ENCODE measurements at regions not wholly inside any gene's neighbourhood (a gene's known extent, or its start where the extent isn't known, plus 50 kb on each side); places are given as distances from the start of the nearest gene placed in this dataset.

DNA sequence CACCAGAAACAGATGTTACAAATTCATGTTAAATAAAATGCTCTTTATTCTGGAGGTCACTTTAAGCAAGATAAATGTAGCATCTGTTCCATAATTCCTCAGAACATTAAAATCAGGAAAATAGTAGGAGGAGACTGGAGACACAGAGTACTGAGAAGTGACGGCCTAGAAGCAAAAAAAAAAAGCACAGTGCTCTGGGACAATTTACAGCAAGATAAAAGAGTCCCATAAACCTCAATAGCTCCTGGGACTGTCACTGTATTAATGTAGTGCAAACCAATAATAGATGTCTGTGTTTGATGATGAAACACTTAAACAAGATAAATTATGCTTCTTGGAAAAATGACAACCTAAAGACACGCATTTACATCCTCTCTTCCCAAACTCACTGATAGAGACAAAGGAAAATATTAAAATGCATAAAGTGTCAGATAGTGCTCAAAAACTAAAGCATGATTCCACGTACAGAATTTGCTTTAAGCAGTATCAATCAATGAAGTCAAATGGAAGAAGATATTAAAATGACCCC is 338.8 kb upstream of the REG3G start:
- Mint-ChIP-seq H3K4me3 (no peak overlapping the region), H3K27ac (no peak overlapping the region), H3K4me1 (no peaks in the 10 kb centered on the region), H3K9me3 (peaks cover 3 to 22% (median 13%) of the 10 kb centered on the region in 11 donors), H3K27me3 (no peaks in the 10 kb centered on the region), H3K36me3 (no peaks in the 10 kb centered on the region)
- Histone ChIP-seq H3K4me3 (ENCODE audit: low read length) (no peak overlapping the region), H3K4me1 (ENCODE audit: control insufficient read depth in 2 of 2, insufficient read depth in 2 of 2, low read length in 2 of 2) (no peaks in the 10 kb centered on the region), H3K27ac (ENCODE audit: low read depth, low read length) (no peak overlapping the region), H3K36me3 (ENCODE audit: control insufficient read depth in 2 of 3, insufficient read depth in 3 of 3, low read length in 3 of 3) (no peaks in the 10 kb centered on the region), H3K9me3 (ENCODE audit: control insufficient read depth in 2 of 3, low read length in 3 of 3) (no peaks in the 10 kb centered on the region), H3K27me3 (ENCODE audit: control insufficient read depth in 2 of 2, insufficient read depth in 2 of 2, low read length in 2 of 2) (no peaks in the 10 kb centered on the region)
- ChIA-PET POLR2A (no interaction called here), CTCF (no interaction called here)
- no peak for DNase-seq
- ATAC-seq = no peak
- intact Hi-C loops (cut with micrococcal nuclease) = no loop called here

DNA sequence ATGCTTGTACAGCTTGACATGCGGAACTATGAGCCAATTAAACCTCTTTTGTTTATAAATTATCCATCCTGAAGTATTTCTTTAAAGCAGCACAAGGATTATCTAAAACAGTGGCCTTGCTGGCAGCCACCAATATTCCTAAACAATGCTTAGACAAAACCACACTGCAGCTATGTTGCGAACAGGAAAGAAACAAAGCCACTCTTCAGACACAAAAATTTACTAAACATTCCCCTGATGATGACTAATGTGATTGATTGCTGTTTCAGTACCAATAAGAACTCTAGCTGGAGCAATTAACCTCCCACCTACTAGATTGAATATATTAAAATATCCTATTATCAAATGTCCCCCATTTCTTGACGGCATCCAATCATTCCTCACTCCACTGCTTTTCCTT is 325.8 kb upstream of the REG3G start:
- H3K27me3 ChIP-seq (ENCODE audit: control insufficient read depth in 2 of 2, insufficient read depth in 2 of 2, low read length in 2 of 2) = no peaks in the 10 kb centered on the region
- intact Hi-C loops (cut with micrococcal nuclease) = no loop called here
- ATAC-seq (no peak), DNase-seq (no peak)
- ChIA-PET CTCF (no interaction called here), POLR2A (no interaction called here)
- Mint-ChIP-seq H3K4me3 (no peak overlapping the region), H3K4me1 (no peaks in the 10 kb centered on the region), H3K27me3 (no peaks in the 10 kb centered on the region), H3K36me3 (peaks cover 0 to 4% (median 0%) of the 10 kb centered on the region in 5 donors), H3K9me3 (peaks cover 0 to 20% (median 6%) of the 10 kb centered on the region in 11 donors), H3K27ac (no peak overlapping the region)
- no peaks in the 10 kb centered on the region for H3K36me3 ChIP-seq (ENCODE audit: control insufficient read depth in 2 of 3, insufficient read depth in 3 of 3, low read length in 3 of 3)
- no peak overlapping the region for H3K4me3 ChIP-seq (ENCODE audit: low read length)
- no peak overlapping the region for H3K27ac ChIP-seq (ENCODE audit: low read depth, low read length)
- no peaks in the 10 kb centered on the region for H3K4me1 ChIP-seq (ENCODE audit: control insufficient read depth in 2 of 2, insufficient read depth in 2 of 2, low read length in 2 of 2)
- H3K9me3 ChIP-seq (ENCODE audit: control insufficient read depth in 2 of 3, low read length in 3 of 3) = peaks cover 0 to 4% (median 3%) of the 10 kb centered on the region in 3 experiments

DNA sequence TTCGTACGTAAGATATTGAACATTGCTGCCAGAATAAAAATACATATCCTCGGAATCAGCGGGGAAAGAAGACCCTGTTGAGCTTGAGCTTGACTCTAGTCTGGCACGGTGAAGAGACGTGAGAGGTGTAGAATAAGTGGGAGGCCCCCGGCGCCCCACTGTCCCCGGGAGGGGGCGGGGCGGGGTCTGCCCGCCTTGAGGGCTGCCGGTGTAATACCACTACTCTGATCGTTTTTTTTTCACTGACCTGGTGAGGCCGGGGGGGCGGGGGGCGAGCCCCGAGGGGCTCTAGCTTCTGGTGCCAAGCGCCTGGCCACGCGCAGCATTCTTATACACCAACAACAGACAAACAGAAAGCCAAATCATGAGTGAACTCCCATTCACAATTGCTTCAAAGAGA is 324.0 kb upstream of the REG3G start:
- no peak overlapping the region for H3K27ac ChIP-seq (ENCODE audit: low read depth, low read length)
- peaks cover 0 to 4% (median 3%) of the 10 kb centered on the region in 3 experiments for H3K9me3 ChIP-seq (ENCODE audit: control insufficient read depth in 2 of 3, low read length in 3 of 3)
- POLR2A ChIA-PET = no interaction called here
- intact Hi-C loops (cut with micrococcal nuclease) = no loop called here
- H3K4me3 ChIP-seq (ENCODE audit: low read length) = no peak overlapping the region
- CTCF ChIA-PET = no interaction called here
- no peak overlapping the region for H3K27ac Mint-ChIP-seq
- H3K4me3 Mint-ChIP-seq = no peak overlapping the region
- H3K36me3 Mint-ChIP-seq = peaks cover 0 to 4% (median 0%) of the 10 kb centered on the region in 5 donors
- no peaks in the 10 kb centered on the region for H3K36me3 ChIP-seq (ENCODE audit: control insufficient read depth in 2 of 3, insufficient read depth in 3 of 3, low read length in 3 of 3)
- H3K9me3 Mint-ChIP-seq = peaks cover 0 to 20% (median 6%) of the 10 kb centered on the region in 11 donors
- ATAC-seq = no peak
- H3K4me1 Mint-ChIP-seq = no peaks in the 10 kb centered on the region
- no peaks in the 10 kb centered on the region for H3K27me3 ChIP-seq (ENCODE audit: control insufficient read depth in 2 of 2, insufficient read depth in 2 of 2, low read length in 2 of 2)
- DNase-seq = no peak
- no peaks in the 10 kb centered on the region for H3K4me1 ChIP-seq (ENCODE audit: control insufficient read depth in 2 of 2, insufficient read depth in 2 of 2, low read length in 2 of 2)
- H3K27me3 Mint-ChIP-seq = no peaks in the 10 kb centered on the region

DNA sequence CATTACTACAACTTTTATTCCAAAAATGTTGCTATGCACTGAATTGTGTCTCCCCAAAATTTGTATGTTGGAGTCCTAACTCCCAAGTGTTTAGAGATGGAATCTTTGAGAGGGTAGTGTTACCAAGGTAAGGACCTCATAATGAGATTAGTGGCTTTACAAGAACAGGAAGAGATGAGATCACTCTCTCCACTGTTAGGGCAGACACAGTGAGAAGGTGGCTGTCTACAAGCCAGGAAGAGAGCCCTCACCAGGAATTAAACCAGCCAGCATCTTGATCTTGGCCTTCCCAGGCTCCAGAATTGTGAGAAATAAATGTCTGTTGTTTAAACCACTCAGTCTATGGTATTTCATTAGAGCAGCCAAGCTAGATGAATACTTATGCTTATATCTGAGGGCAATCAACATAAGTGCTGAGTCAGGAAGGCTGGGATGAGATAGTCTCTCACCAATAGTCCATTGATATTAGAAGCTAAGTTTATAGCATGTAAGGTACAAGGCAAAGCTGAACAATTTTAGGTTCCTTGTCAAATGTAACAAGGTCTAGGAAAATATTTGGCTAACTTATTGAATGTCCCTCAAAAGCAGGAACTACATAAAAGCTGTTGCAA is 317.6 kb upstream of the REG3G start:
- no peaks in the 10 kb centered on the region for H3K4me1 Mint-ChIP-seq
- H3K4me1 ChIP-seq (ENCODE audit: control insufficient read depth in 2 of 2, insufficient read depth in 2 of 2, low read length in 2 of 2) = no peaks in the 10 kb centered on the region
- no peak overlapping the region for H3K27ac Mint-ChIP-seq
- DNase-seq (no peak), ATAC-seq (no peak)
- no peaks in the 10 kb centered on the region for H3K36me3 ChIP-seq (ENCODE audit: control insufficient read depth in 2 of 3, insufficient read depth in 3 of 3, low read length in 3 of 3)
- no peak overlapping the region for H3K27ac ChIP-seq (ENCODE audit: low read depth, low read length)
- no peaks in the 10 kb centered on the region for H3K27me3 Mint-ChIP-seq
- ChIA-PET POLR2A (no interaction called here), CTCF (no interaction called here)
- H3K27me3 ChIP-seq (ENCODE audit: control insufficient read depth in 2 of 2, insufficient read depth in 2 of 2, low read length in 2 of 2) = no peaks in the 10 kb centered on the region
- H3K36me3 Mint-ChIP-seq = no peaks in the 10 kb centered on the region
- no peaks in the 10 kb centered on the region for H3K9me3 ChIP-seq (ENCODE audit: control insufficient read depth in 2 of 3, low read length in 3 of 3)
- H3K4me3 ChIP-seq (ENCODE audit: low read length) = no peak overlapping the region
- no peak overlapping the region for H3K4me3 Mint-ChIP-seq
- peaks cover 0 to 9% (median 3%) of the 10 kb centered on the region in 11 donors for H3K9me3 Mint-ChIP-seq
- intact Hi-C loops (cut with micrococcal nuclease) = no loop called here

DNA sequence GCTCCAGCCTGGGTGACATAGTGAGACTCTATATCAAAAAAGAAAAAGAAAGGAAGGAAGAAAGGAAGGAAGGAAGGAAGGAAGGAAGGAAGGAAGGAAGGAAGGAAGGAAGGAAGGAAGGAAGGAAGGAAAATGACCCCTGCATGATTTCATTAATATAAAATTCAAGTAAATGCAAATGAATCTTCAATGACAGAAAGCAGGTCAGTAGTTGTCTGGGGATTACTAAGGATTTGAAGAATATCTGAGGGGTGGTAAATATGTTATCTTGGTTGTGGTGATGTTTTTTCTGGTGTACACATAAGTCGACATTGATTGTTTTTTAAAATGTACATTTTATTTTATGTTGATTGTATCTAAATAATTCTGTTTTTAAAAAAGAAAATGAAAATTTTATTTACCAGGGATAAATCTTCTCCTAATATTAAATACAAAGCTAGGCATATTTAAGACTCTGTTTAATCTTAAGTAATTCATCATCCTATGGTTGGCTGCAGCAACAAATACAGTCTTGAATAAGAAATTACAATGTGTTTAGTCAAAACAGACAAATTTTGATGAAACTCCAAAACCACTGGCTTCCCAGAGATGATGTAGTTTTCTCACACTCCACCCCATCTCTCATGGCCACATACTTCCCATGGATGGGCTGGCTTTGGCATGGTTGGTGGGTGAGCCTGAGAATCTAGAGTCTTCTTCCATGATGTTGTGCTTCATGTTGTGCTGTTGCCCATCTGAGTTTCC is 314.7 kb upstream of the REG3G start:
- Histone ChIP-seq H3K9me3 (ENCODE audit: control insufficient read depth in 2 of 3, low read length in 3 of 3) (no peaks in the 10 kb centered on the region), H3K4me1 (ENCODE audit: control insufficient read depth in 2 of 2, insufficient read depth in 2 of 2, low read length in 2 of 2) (no peaks in the 10 kb centered on the region), H3K4me3 (ENCODE audit: low read length) (no peak overlapping the region), H3K27ac (ENCODE audit: low read depth, low read length) (no peak overlapping the region), H3K36me3 (ENCODE audit: control insufficient read depth in 2 of 3, insufficient read depth in 3 of 3, low read length in 3 of 3) (no peaks in the 10 kb centered on the region), H3K27me3 (ENCODE audit: control insufficient read depth in 2 of 2, insufficient read depth in 2 of 2, low read length in 2 of 2) (no peaks in the 10 kb centered on the region)
- Mint-ChIP-seq H3K4me3 (no peak overlapping the region), H3K4me1 (no peaks in the 10 kb centered on the region), H3K27me3 (no peaks in the 10 kb centered on the region), H3K9me3 (peaks cover 0 to 9% (median 2%) of the 10 kb centered on the region in 11 donors), H3K27ac (no peak overlapping the region), H3K36me3 (no peaks in the 10 kb centered on the region)
- ATAC-seq (no peak), DNase-seq (no peak)
- ChIA-PET CTCF (no interaction called here), POLR2A (no interaction called here)
- intact Hi-C loops (cut with micrococcal nuclease) = no loop called here

DNA sequence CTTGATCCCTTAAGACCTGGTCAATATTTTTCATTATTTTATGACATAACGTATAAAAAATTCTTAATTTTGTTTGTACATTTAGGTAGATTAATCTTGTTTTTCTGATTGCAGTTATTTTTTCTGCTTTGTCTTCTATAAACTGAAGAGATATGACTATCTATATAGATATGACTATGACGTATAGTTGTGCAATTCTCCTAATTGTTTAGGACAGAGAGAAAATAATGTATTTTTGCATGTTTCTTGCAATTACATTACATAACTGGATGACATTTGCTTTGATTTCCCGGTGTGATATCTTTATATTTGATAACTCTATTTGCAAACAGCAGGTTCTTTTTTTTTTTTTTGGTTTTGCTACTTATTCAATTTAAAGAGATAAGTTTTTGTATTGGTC is 310.2 kb upstream of the REG3G start:
- Histone ChIP-seq H3K27ac (ENCODE audit: low read depth, low read length) (no peak overlapping the region), H3K4me1 (ENCODE audit: control insufficient read depth in 2 of 2, insufficient read depth in 2 of 2, low read length in 2 of 2) (no peaks in the 10 kb centered on the region), H3K27me3 (ENCODE audit: control insufficient read depth in 2 of 2, insufficient read depth in 2 of 2, low read length in 2 of 2) (no peaks in the 10 kb centered on the region), H3K9me3 (ENCODE audit: control insufficient read depth in 2 of 3, low read length in 3 of 3) (no peaks in the 10 kb centered on the region), H3K36me3 (ENCODE audit: control insufficient read depth in 2 of 3, insufficient read depth in 3 of 3, low read length in 3 of 3) (no peaks in the 10 kb centered on the region), H3K4me3 (ENCODE audit: low read length) (no peak overlapping the region)
- no peaks in the 10 kb centered on the region for H3K36me3 Mint-ChIP-seq
- DNase-seq (no peak), ATAC-seq (no peak)
- H3K9me3 Mint-ChIP-seq = peaks cover 0 to 16% (median 7%) of the 10 kb centered on the region in 11 donors
- no peaks in the 10 kb centered on the region for H3K4me1 Mint-ChIP-seq
- intact Hi-C loops (cut with micrococcal nuclease) = no loop called here
- H3K27ac Mint-ChIP-seq = no peak overlapping the region
- ChIA-PET POLR2A (no interaction called here), CTCF (no interaction called here)
- no peaks in the 10 kb centered on the region for H3K27me3 Mint-ChIP-seq
- no peak overlapping the region for H3K4me3 Mint-ChIP-seq

DNA sequence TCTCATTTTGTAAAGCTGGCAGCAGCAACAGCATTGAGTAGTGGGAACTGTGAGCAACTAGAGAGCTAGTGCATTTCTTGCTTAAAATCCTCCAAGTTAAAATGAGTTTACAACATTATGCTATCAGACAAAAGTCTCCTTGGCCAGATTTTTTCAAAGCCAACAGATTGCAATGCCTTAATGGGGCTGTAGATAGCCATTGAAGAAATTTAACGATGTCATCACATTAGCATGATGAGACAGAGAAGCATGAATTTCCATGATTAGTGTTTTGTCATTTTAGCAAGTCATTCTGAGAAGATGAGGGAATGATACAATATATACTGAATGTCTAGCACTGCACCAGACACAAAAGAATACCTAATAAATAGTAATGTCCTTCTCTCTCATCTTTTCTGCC is 307.5 kb upstream of the REG3G start:
- no peak for ATAC-seq
- Mint-ChIP-seq H3K4me1 (no peaks in the 10 kb centered on the region), H3K27ac (no peak overlapping the region), H3K27me3 (no peaks in the 10 kb centered on the region), H3K4me3 (no peak overlapping the region), H3K9me3 (peaks cover 0 to 16% (median 6%) of the 10 kb centered on the region in 11 donors), H3K36me3 (no peaks in the 10 kb centered on the region)
- no peaks in the 10 kb centered on the region for H3K9me3 ChIP-seq (ENCODE audit: control insufficient read depth in 2 of 3, low read length in 3 of 3)
- intact Hi-C loops (cut with micrococcal nuclease) = no loop called here
- H3K36me3 ChIP-seq (ENCODE audit: control insufficient read depth in 2 of 3, insufficient read depth in 3 of 3, low read length in 3 of 3) = no peaks in the 10 kb centered on the region
- ChIA-PET CTCF (no interaction called here), POLR2A (no interaction called here)
- no peaks in the 10 kb centered on the region for H3K27me3 ChIP-seq (ENCODE audit: control insufficient read depth in 2 of 2, insufficient read depth in 2 of 2, low read length in 2 of 2)
- H3K4me1 ChIP-seq (ENCODE audit: control insufficient read depth in 2 of 2, insufficient read depth in 2 of 2, low read length in 2 of 2) = no peaks in the 10 kb centered on the region
- no peak overlapping the region for H3K27ac ChIP-seq (ENCODE audit: low read depth, low read length)
- DNase-seq = no peak
- no peak overlapping the region for H3K4me3 ChIP-seq (ENCODE audit: low read length)
